ENCODE measurements at regions not wholly inside any gene's neighbourhood (a gene's known extent, or its start where the extent isn't known, plus 50 kb on each side); places are given as distances from the start of the nearest gene placed in this dataset.

GRCh38 chr16:55147396-55147795 lies 176.6 kb upstream of the IRX6 start:
- H4K91ac ChIP-seq (ENCODE audit: insufficient read depth, low read depth, low read length), result no peak overlapping the region
- no peak overlapping the region for H3K4me2 ChIP-seq (ENCODE audit: low read depth, low read length)
- no peak overlapping the region for H3K9ac ChIP-seq (ENCODE audit: low read depth, low read length)
- H3K36me3 ChIP-seq (ENCODE audit: control insufficient read depth, insufficient read depth, low read length), result no peaks in the 10 kb centered on the region
- H2BK5ac ChIP-seq (ENCODE audit: low read depth, low read length, poor library complexity, severe bottlenecking), result no peak overlapping the region
- H3K9me1 ChIP-seq (ENCODE audit: insufficient read depth, low read length), result no peaks in the 10 kb centered on the region
- no peak overlapping the region for H2BK20ac ChIP-seq (ENCODE audit: low read depth, low read length)
- no peak overlapping the region for H3K4me3 ChIP-seq (ENCODE audit: insufficient read depth, low read depth, low read length)
- H3K56ac ChIP-seq (ENCODE audit: extremely low read depth, insufficient read depth, low read length), result no peak overlapping the region
- H3K4ac ChIP-seq (ENCODE audit: low read depth, low read length), result no peak overlapping the region
- no peak overlapping the region for H3K14ac ChIP-seq (replicated peaks; ENCODE audit: low read depth, low read length)
- DNase-seq (no peak), ATAC-seq (ENCODE audit: low read depth) (no peak)
- TF ChIP-seq NFE2L2 (IDR thresholded peaks at IDR 0.05; ENCODE audit: low read depth, low read length) (no peak), ELK1 (IDR thresholded peaks at IDR 0.05; ENCODE audit: borderline replicate concordance, low read depth, low read length) (no peak), CEBPB (IDR thresholded peaks at IDR 0.05; ENCODE audit: low read depth, low read length) (no peak), RCOR1 (IDR thresholded peaks at IDR 0.05; ENCODE audit: insufficient replicate concordance, low read length) (no peak), FOS (IDR thresholded peaks at IDR 0.05; ENCODE audit: low read depth, low read length) (no peak), POLR2A (IDR thresholded peaks at IDR 0.05; ENCODE audit: low read depth, low read length) (no peak), RFX5 (IDR thresholded peaks at IDR 0.05; ENCODE audit: low read depth, low read length) (no peak), CHD1 (IDR thresholded peaks at IDR 0.05; ENCODE audit: low read depth, low read length) (no peak), BHLHE40 (IDR thresholded peaks at IDR 0.05; ENCODE audit: low read depth, low read length) (no peak), USF2 (IDR thresholded peaks at IDR 0.05; ENCODE audit: low read depth, low read length) (no peak), MAZ (IDR thresholded peaks at IDR 0.05; ENCODE audit: borderline replicate concordance, low read depth, low read length) (no peak), MXI1 (IDR thresholded peaks at IDR 0.05; ENCODE audit: borderline replicate concordance, low read depth, low read length) (no peak), RAD21 (IDR thresholded peaks at IDR 0.05; ENCODE audit: low read length) (no peak), SMC3 (IDR thresholded peaks at IDR 0.05; ENCODE audit: low read depth, low read length) (no peak), CTCF (conservative IDR thresholded peaks at IDR 0.05; ENCODE audit: low read depth, low read length) (no peak), MAFK (IDR thresholded peaks at IDR 0.05; ENCODE audit: low read depth, low read length) (no peak)
- no peak overlapping the region for H3K23ac ChIP-seq (ENCODE audit: low read depth, low read length)
- no peak overlapping the region for H4K5ac ChIP-seq (ENCODE audit: low read depth, low read length)
- H4K8ac ChIP-seq (ENCODE audit: low read depth in 2 of 2, low read length in 2 of 2), result no peak overlapping the region
- dilution Hi-C loops (cut with HindIII; ENCODE audit: low sequenced_read_pairs, unreplicated experiment), result no loop called here
- H3K9me3 ChIP-seq (ENCODE audit: control insufficient read depth, insufficient read depth, low read length), result 0 out of 2 replicates have a peak, but pooled peaks cover 1% of the 10 kb centered on the region
- H2AK9ac ChIP-seq (replicated peaks; ENCODE audit: low read depth, low read length, poor library complexity), result no peak overlapping the region
- H4K20me1 ChIP-seq (ENCODE audit: insufficient read depth, low read length), result no peaks in the 10 kb centered on the region
- CTCF ChIA-PET, result interaction anchor here (0.9 kb wide), 1 partner anchor 14 kb away, joined by 3 read pairs; no protein-coding TSS in a partner anchor
- no peak overlapping the region for H3K18ac ChIP-seq (ENCODE audit: low read depth, low read length)
- H3K27ac ChIP-seq (ENCODE audit: insufficient read depth, low read length), result no peak overlapping the region
- in situ Hi-C loops (cut with MboI; ENCODE audit: low sequenced_read_pairs), result no loop called here
- POLR2A ChIA-PET (ENCODE audit: unreplicated experiment), result no interaction called here
- H2BK120ac ChIP-seq (ENCODE audit: low read depth, low read length), result no peak overlapping the region
- BruUV-seq (replicated peaks), result no TSS peak
- H2AK5ac ChIP-seq (ENCODE audit: low read depth, low read length), result no peak overlapping the region
- no peaks in the 10 kb centered on the region for H3K4me1 ChIP-seq (ENCODE audit: control insufficient read depth, insufficient read depth, low read length)
- no CpG with 5 or more reads among the region's 4 CpGs for WGBS, 2 experiments (ENCODE audit: extremely low coverage in 2 of 2, insufficient read length in 1 of 2)
- H2AFZ ChIP-seq (replicated peaks; ENCODE audit: low read length, poor library complexity), result no peak overlapping the region
- no peaks in the 10 kb centered on the region for H3K27me3 ChIP-seq (ENCODE audit: control insufficient read depth, insufficient read depth, low read length)
- intact Hi-C loops (cut with micrococcal nuclease), result no loop called here
- no peak overlapping the region for H2BK15ac ChIP-seq (ENCODE audit: low read depth, low read length)
- H3K79me1 ChIP-seq (ENCODE audit: low read depth in 1 of 2, low read length in 2 of 2), result no peaks in the 10 kb centered on the region

All from IMR-90 (cell line).